Cardiac fibroblast (primary cell): ENCODE measurements at regions not wholly inside any gene's neighbourhood (a gene's known extent, or its start where the extent isn't known, plus 50 kb on each side); places are given as distances from the start of the nearest gene placed in this dataset.
"Not testable (repeated sequence)": the region's sequence is repeated elsewhere in the genome, so short reads cannot be mapped to it uniquely, and the experiment has no call there.

ENCODE experiments used
- DNase-seq, 2 donors: peaks; one replicate each; pipeline versions ENCODE4 v3.0.0 to v3.0.0-alpha.2; 2010; ENCODE audit warnings: low read depth in 2 of 2
- H3K4me3 ChIP-seq, 2 donors: replicated peaks in 1 of 2; 1 replicate in 1 of 2; 2 replicates in 1 of 2; pipeline ENCODE4 v1.5.1; 2011; ENCODE audit warnings: low read depth in 2 of 2, low read length in 2 of 2, mild to moderate bottlenecking in 2 of 2, moderate library complexity in 1 of 2
- TF ChIP-seq, protein P1 (sequence below): IDR thresholded peaks from one replicate; pipeline ENCODE4 v1.5.1; 2011; ENCODE audit warnings: low read depth, mild to moderate bottlenecking, low read length, inconsistent platforms

DNA sequence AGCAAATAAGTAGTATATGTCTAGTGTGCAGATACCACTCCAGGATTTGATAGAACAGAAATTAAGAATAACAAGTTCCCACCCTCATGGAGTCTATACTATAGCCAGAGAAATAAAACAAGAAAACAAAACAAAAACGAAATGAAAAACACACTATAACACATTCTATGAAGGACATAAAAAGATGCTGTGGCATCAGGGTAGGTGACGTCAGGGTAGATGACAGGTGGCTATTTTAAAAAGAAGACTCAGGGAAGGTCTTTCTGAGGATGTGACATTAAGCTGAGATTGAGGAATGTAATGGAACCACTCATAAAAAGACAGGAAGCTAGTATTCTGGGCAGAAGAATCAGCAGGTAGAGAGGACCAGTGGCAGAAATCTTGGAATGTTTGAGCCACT, 469.6 kb downstream of the RAP2B start:
- no peak for DNase-seq
- H3K4me3 ChIP-seq: no peak overlapping the region
- TF ChIP-seq, protein P1, sequence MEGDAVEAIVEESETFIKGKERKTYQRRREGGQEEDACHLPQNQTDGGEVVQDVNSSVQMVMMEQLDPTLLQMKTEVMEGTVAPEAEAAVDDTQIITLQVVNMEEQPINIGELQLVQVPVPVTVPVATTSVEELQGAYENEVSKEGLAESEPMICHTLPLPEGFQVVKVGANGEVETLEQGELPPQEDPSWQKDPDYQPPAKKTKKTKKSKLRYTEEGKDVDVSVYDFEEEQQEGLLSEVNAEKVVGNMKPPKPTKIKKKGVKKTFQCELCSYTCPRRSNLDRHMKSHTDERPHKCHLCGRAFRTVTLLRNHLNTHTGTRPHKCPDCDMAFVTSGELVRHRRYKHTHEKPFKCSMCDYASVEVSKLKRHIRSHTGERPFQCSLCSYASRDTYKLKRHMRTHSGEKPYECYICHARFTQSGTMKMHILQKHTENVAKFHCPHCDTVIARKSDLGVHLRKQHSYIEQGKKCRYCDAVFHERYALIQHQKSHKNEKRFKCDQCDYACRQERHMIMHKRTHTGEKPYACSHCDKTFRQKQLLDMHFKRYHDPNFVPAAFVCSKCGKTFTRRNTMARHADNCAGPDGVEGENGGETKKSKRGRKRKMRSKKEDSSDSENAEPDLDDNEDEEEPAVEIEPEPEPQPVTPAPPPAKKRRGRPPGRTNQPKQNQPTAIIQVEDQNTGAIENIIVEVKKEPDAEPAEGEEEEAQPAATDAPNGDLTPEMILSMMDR: no peak

DNA sequence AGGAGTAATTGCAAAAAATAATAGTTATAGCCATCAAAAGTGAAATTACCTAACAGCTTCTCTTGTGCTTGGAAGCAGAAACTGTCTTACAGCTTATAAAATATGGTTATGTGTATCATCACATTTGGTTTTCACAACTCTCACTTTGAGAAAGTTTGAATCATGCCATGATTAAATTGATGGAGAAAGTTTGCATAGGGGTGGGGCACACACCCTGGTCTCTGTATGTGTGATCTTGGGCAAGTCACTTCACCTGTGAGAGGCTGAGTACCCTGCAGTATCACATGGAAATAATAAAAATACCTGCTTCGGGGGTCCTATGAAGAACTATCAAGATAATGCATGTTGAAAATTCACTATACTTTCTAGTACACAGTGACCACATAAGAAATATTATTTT, 471.4 kb downstream of the RAP2B start:
- no peak overlapping the region for H3K4me3 ChIP-seq
- TF ChIP-seq, protein P1: no peak
- no peak for DNase-seq

DNA sequence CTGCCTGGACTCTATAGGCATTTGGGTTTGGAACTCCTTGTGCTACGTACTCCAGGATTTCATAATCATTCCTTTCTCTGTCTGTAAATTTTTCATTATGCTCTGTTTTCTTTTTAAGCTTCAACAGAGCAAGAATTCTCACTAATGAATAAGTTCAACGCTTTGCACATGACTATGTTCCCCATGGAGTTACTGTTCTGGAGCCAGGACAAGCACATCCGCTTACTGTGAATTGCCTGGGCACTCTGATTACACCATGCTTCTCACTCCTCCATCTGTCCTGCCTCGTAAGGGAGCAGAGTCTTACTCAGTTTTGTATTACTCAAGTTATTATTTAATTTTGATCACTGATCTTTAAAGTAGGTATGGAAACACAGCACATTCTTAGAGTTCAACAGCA, 472.7 kb downstream of the RAP2B start:
- H3K4me3 ChIP-seq: no peak overlapping the region

DNA sequence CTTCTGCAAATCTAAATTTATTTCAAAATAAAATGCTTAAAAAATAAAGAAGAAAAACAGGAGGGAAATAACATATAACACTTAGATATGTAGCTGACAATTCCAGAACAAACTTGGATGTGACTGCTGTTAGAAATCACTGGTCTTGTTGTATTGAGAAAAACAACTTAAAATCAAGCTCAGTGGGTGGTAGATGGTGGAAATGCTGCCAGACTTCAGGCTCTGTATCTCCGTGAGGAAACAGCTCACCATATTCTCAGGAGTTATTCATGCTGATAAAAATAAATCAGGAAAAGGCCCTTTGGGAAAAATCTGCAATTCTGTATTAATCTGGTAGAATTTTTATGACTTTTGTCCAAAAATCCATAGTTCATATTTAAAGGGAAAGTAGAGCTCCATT, 477.6 kb downstream of the RAP2B start:
- TF ChIP-seq, protein P1: no peak
- DNase-seq: peak in 1 of 2 donors; percentile 76
- no peak overlapping the region for H3K4me3 ChIP-seq

More for the DNA sequence above, 472.7 kb downstream of the RAP2B start:
- DNase-seq: peak; percentile 19 to 47
- TF ChIP-seq, protein P1: no peak

DNA sequence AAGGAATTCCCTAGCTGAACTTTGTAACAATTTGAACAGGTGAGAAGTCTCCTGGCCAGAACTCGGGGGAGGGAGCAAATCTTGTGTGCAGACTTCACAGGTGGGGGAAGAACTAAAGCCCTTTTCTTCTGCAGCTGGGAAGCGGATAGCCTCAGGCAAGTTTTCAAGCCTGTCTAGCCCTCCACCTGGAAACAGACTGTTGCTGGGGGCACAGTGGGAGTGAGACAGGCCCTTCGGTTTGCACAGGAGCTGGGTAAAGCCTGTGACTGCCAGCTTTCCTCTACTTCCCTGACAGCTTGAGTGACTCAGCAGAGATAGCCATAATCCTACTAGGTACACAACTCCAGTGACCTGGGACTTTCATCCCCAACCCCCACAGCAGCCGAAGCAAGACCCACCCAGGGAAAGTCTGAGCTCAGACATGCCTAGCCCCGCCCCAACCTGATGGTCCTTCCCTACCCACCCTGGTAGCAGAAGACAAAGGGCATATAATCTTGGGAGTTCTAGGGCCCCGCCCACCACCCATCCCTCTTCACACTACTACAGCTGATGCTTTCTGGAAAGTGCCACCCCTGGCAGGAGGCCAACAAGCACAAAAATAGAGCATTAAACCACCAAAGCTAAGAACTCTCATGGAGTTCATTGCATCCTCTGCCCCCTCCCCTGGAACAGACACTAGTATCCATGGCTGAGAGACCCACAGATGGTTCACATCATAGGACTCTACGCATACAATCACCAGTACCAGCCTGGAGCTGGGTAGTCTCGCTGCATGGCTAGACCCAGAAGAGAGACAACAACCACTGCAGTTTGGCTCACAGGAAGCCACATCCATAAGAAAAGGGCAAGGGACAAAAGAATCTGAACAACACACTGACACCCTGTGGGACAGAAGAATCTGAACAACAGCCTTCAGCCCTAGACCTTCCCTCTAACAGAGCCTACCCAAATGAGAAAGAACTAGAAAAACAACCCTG, 479.0 kb downstream of the RAP2B start:
- TF ChIP-seq, protein P1: no peak
- H3K4me3 ChIP-seq: no peak overlapping the region
- DNase-seq: no peak

DNA sequence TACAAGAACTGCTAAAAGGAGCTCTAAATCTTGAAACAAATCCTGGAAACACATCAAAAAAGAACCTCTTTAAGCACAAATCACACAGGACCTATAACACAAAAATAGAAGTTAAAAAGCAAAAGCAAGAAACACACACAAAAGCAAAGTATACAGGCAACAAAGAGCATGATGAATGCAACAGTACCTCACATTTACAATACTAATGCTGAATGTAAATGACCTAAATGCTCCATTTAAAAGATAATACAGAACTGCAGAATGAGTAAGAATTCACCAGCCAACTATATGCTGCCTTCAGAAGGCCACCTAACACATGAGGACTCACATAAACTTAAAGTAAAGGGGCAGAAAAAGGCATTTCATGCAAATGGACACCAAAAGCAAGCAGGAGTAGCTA, 478.6 kb upstream of the ARHGEF26 start:
- not testable (repeated sequence) for DNase-seq, H3K4me3 ChIP-seq

DNA sequence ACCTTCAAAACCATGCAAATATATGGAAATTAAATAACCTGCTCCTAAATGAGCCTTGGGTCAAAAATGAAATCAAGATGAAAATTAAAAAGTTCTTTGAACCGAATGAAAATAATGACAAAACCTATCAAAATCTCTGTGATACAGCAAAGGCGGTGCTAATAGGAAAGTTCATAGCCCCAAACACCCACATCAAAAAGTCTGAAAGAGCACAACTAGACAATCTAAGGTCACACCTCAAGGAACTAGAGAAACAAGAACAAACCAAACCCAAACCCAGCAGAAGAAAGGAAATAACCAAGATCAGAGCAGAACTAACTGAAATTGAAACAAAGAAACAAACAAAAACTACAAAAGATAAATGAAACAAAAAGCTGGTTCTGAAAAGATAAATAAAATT, 477.7 kb upstream of the ARHGEF26 start:
- H3K4me3 ChIP-seq, DNase-seq: not testable (repeated sequence)

DNA sequence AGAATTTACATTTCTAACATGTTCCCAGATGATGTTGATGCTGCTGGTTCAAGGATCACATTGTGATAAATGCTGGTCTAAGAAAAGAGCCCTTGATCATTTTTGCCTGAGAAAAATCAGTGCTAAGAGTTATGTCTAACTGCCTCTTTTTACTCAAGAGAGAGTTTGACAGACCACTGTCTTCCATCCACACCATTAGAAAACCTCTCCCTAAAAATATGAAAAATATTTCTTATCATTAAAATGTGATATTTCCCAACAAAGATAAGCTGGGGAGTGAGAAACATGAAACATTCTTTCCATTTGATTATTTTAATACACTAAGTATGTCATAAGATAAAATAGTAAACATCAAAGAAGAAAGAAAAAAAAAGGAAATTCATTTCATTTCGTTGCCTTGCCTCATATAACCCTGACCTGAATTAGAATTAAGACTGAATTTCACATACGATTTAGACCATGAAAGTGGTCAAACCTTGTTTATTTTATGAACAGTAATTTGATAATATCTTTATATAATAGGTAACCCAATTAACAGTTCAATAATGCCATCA, 471.8 kb upstream of the ARHGEF26 start:
- TF ChIP-seq, protein P1: no peak

More for the DNA sequence above, 471.8 kb upstream of the ARHGEF26 start:
- no peak overlapping the region for H3K4me3 ChIP-seq
- DNase-seq: no peak
